Esophagus muscularis mucosa (tissue), 4 donors: ENCODE measurements at regions not wholly inside any gene's neighbourhood (a gene's known extent, or its start where the extent isn't known, plus 50 kb on each side); places are given as distances from the start of the nearest gene placed in this dataset.

Experiments
- DNase-seq: peaks from one replicate; pipeline ENCODE4 v3.0.0-alpha.2; 2017; ENCODE audit errors: extremely low spot score
- H3K27ac ChIP-seq, 4 donors: fragments of 200-600 bp; sonication (generic); replicated peaks in 1 of 4; 1 replicate in 3 of 4; 2 replicates in 1 of 4; pipeline ENCODE4 v1.5.1; 2016 to 2019; ENCODE audit warnings: mild to moderate bottlenecking in 1 of 4
- H3K27me3 ChIP-seq, 4 donors: fragments of 200-600 bp; sonication (generic); one replicate each; pipeline versions ENCODE4 v1.5.1 to v1.6.0; 2016 to 2019
- H3K36me3 ChIP-seq, 4 donors: fragments of 200-600 bp; sonication (generic); one replicate each; pipeline ENCODE4 v1.5.1; 2016 to 2019
- H3K4me1 ChIP-seq, 4 donors: fragments of 200-600 bp; sonication (generic); one replicate each; pipeline ENCODE4 v1.5.1; 2016 to 2019
- H3K4me3 ChIP-seq, 4 donors: fragments of 200-600 bp; sonication (generic); 1 replicate in 2 of 4; 2 replicates in 2 of 4; pipeline ENCODE4 v1.5.1; 2016 to 2019; ENCODE audit warnings: mild to moderate bottlenecking in 4 of 4, moderate library complexity in 1 of 4
- H3K9me3 ChIP-seq, 4 donors: fragments of 200-600 bp; sonication (generic); 1 replicate in 3 of 4; 2 replicates in 1 of 4; pipeline ENCODE4 v1.5.1; 2016 to 2019
- CTCF ChIP-seq, 3 experiments: fragments of 200-600 bp in 2 of 3; fragments of 450-650 bp in 1 of 3; sonication (generic) in 2 of 3; IDR thresholded peaks; one replicate each; pipeline ENCODE4 v1.5.1; 2017 to 2019; ENCODE audit warnings: antibody characterized with exemption in 3 of 3, mild to moderate bottlenecking in 2 of 3, moderate library complexity in 1 of 3
- EP300 ChIP-seq: sonication (generic); formaldehyde crosslinking; IDR thresholded peaks from one replicate; pipeline ENCODE4 v1.6.1; 2017; ENCODE audit warnings: antibody characterized with exemption
- POLR2A ChIP-seq: fragments of 450-650 bp; IDR thresholded peaks from one replicate; pipeline ENCODE4 v1.6.1; 2017; ENCODE audit warnings: antibody characterized with exemption, moderate library complexity, mild to moderate bottlenecking, low read depth
- POLR2AphosphoS5 ChIP-seq, 2 donors: sonication (generic); formaldehyde crosslinking; IDR thresholded peaks; one replicate each; pipeline ENCODE4 v1.6.1; 2017; ENCODE audit warnings: antibody characterized with exemption in 2 of 2
- WGBS: methylation state at CpG from one replicate; pipeline ENCODE4 v1.1.5; 2018; 5-methylcytosine and 5-hydroxymethylcytosine counted together
- intact Hi-C: fragments of 100-400 bp; cut with DNase I; formaldehyde crosslinking; loops from one replicate; pipeline ENCODE4 v1.15.1; 2023

- Histone ChIP-seq H3K27ac (no peak overlapping the region), H3K9me3 (no peaks in the 10 kb centered on the region), H3K4me1 (no peaks in the 10 kb centered on the region), H3K4me3 (no peak overlapping the region), H3K27me3 (no peaks in the 10 kb centered on the region), H3K36me3 (no peaks in the 10 kb centered on the region)
- intact Hi-C loops, result no loop called here
- TF ChIP-seq CTCF (IDR thresholded peaks at IDR 0.05) (no peak), POLR2AphosphoS5 (IDR thresholded peaks at IDR 0.05) (no peak), POLR2A (no peak), EP300 (no peak)
- WGBS, result 75% methylated on average over 6 of the region's 6 CpGs
- DNase-seq, result no peak
These were observed 67.2 kb upstream of the TP63 start for GRCh38 chr3:189563853-189564563.

GRCh38 chr3:189566550-189567130 lies 64.5 kb upstream of the TP63 start:
- no peak for DNase-seq
- Histone ChIP-seq H3K27me3 (no peaks in the 10 kb centered on the region), H3K4me1 (no peaks in the 10 kb centered on the region), H3K9me3 (no peaks in the 10 kb centered on the region), H3K27ac (no peak overlapping the region), H3K36me3 (no peaks in the 10 kb centered on the region), H3K4me3 (no peak overlapping the region)
- intact Hi-C loops, result no loop called here
- no peak for TF ChIP-seq POLR2A
- no peak for TF ChIP-seq CTCF (IDR thresholded peaks at IDR 0.05)
- TF ChIP-seq EP300, result no peak
- no peak for TF ChIP-seq POLR2AphosphoS5 (IDR thresholded peaks at IDR 0.05)
- WGBS, result 88% methylated on average over 2 of the region's 2 CpGs

- no peaks in the 10 kb centered on the region for H3K9me3 ChIP-seq
- intact Hi-C loops, result no loop called here
- TF ChIP-seq CTCF (IDR thresholded peaks at IDR 0.05) (no peak), EP300 (no peak), POLR2AphosphoS5 (IDR thresholded peaks at IDR 0.05) (no peak), POLR2A (no peak)
- no peak overlapping the region for H3K4me3 ChIP-seq
- 72% methylated on average over 2 of the region's 2 CpGs for WGBS
- H3K27me3 ChIP-seq, result no peaks in the 10 kb centered on the region
- DNase-seq, result no peak
- H3K27ac ChIP-seq, result no peak overlapping the region
- H3K4me1 ChIP-seq, result no peaks in the 10 kb centered on the region
- no peaks in the 10 kb centered on the region for H3K36me3 ChIP-seq
These were observed 63.9 kb upstream of the TP63 start for GRCh38 chr3:189567322-189567721.

- Histone ChIP-seq H3K4me1 (no peaks in the 10 kb centered on the region), H3K36me3 (no peaks in the 10 kb centered on the region), H3K27me3 (no peaks in the 10 kb centered on the region), H3K9me3 (no peaks in the 10 kb centered on the region), H3K27ac (no peak overlapping the region), H3K4me3 (no peak overlapping the region)
- no peak for DNase-seq
- 68% methylated on average over 3 of the region's 3 CpGs for WGBS
- TF ChIP-seq EP300 (no peak), POLR2AphosphoS5 (IDR thresholded peaks at IDR 0.05) (no peak), CTCF (IDR thresholded peaks at IDR 0.05) (no peak), POLR2A (no peak)
- intact Hi-C loops, result no loop called here
These were observed 63.3 kb upstream of the TP63 start for GRCh38 chr3:189567766-189568420.
